ENCODE measurements at regions not wholly inside any gene's neighbourhood (a gene's known extent, or its start where the extent isn't known, plus 50 kb on each side); places are given as distances from the start of the nearest gene placed in this dataset.

GRCh38 chr21:29237110-29238052 lies 61.3 kb upstream of the BACH1 start:
- TF ChIP-seq CTCF (IDR thresholded peaks at IDR 0.05) (no peak), POLR2A (IDR thresholded peaks at IDR 0.05) (no peak)

All from right lobe of liver (tissue), 4 donors.